Endothelial cell of umbilical vein (primary cell): ENCODE measurements at regions not wholly inside any gene's neighbourhood (a gene's known extent, or its start where the extent isn't known, plus 50 kb on each side); places are given as distances from the start of the nearest gene placed in this dataset.

ENCODE experiments used
- BruUV-seq: library from RNA; stranded (reverse); fragments of 400-500 nt; replicated peaks from 2 replicates; lab custom pipeline; 2021; lab: Mats Ljungman, UMichigan
- CTCF ChIA-PET: fragments of 300-600, 350-600 bp; sonication (Branson Sonifier 250); formaldehyde crosslinking; loops from one replicate; lab custom pipeline; 2021; ENCODE audit warnings: antibody characterized with exemption, inconsistent platforms; lab: Charles Lee
- POLR2A ChIA-PET: fragments of 300-600, 350-600 bp; sonication (Branson Sonifier 250); formaldehyde crosslinking; loops from one replicate; lab custom pipeline; 2021; ENCODE audit warnings: antibody characterized with exemption, inconsistent platforms; lab: Charles Lee
- DNase-seq: peaks from one replicate; pipeline ENCODE4 v3.0.0-alpha.2; 2011; ENCODE audit warnings: low read depth, low spot score
- FAIRE-seq: peaks from 2 replicates; lab custom pipeline; 2011; peaks lifted over from hg19 to GRCh38; lab: Jason Lieb, UNC
- H2AFZ ChIP-seq: 2 replicates; pipeline ENCODE4 v1.6.0; 2012; ENCODE audit warnings: low read depth, low read length, control low read depth, inconsistent platforms
- H3K27ac ChIP-seq: 2 replicates; pipeline ENCODE4 v1.5.1; 2011; ENCODE audit warnings: low read depth, mild to moderate bottlenecking, control low read depth, low read length, moderate library complexity; ENCODE audit not compliant: insufficient read depth
- H3K27me3 ChIP-seq, 2 experiments: 2 replicates each; pipeline versions ENCODE4 v1.6.0 to v1.6.1; 2011; ENCODE audit warnings: low read length in 2 of 2, mixed read lengths in 1 of 2; ENCODE audit not compliant: control insufficient read depth in 2 of 2, insufficient read depth in 2 of 2
- H3K36me3 ChIP-seq, 2 experiments: 2 replicates in 1 of 2; 3 replicates in 1 of 2; pipeline ENCODE4 v1.5.1; 2011; ENCODE audit warnings: low read length in 2 of 2, mild to moderate bottlenecking in 1 of 2, moderate library complexity in 1 of 2; ENCODE audit not compliant: control insufficient read depth in 2 of 2, insufficient read depth in 2 of 2; ENCODE audit errors: extremely low read depth in 1 of 2
- H3K4me1 ChIP-seq: 3 replicates; pipeline ENCODE4 v1.5.1; 2011; ENCODE audit warnings: mild to moderate bottlenecking, low read length; ENCODE audit not compliant: control insufficient read depth, insufficient read depth; ENCODE audit errors: extremely low read depth
- H3K4me2 ChIP-seq: 2 replicates; pipeline ENCODE4 v1.6.1; 2011; ENCODE audit warnings: low read length, control low read depth, mixed read lengths; ENCODE audit not compliant: insufficient read depth
- H3K4me3 ChIP-seq, 3 experiments: fragments of 200-600 bp in 1 of 3; sonication (generic), shearing (Covaris generic) in 1 of 3; replicated peaks in 1 of 3; 2 replicates each; pipeline ENCODE4 v1.5.1; 2011 to 2016; ENCODE audit warnings: control low read depth in 3 of 3, low read length in 3 of 3, mild to moderate bottlenecking in 2 of 3, inconsistent platforms in 1 of 3, low read depth in 1 of 3, moderate library complexity in 1 of 3; ENCODE audit not compliant: insufficient read depth in 1 of 3
- H3K79me2 ChIP-seq: 2 replicates; pipeline ENCODE4 v1.6.0; 2012; ENCODE audit warnings: low read length, inconsistent platforms; ENCODE audit not compliant: control insufficient read depth, insufficient read depth
- H3K9ac ChIP-seq: replicated peaks from 2 replicates; pipeline ENCODE3; 2011; ENCODE audit warnings: low read length, control low read depth; ENCODE audit not compliant: insufficient read depth; ENCODE audit errors: extremely low read depth
- H3K9me1 ChIP-seq: replicated peaks from 3 replicates; pipeline ENCODE4 v1.6.0; 2011; ENCODE audit warnings: mild to moderate bottlenecking, low read length; ENCODE audit not compliant: control insufficient read depth, insufficient read depth; ENCODE audit errors: extremely low read depth
- H3K9me3 ChIP-seq: replicated peaks from 2 replicates; pipeline ENCODE4 v1.5.1; 2012; ENCODE audit warnings: low read length, inconsistent platforms; ENCODE audit not compliant: control insufficient read depth, insufficient read depth
- H4K20me1 ChIP-seq: replicated peaks from 2 replicates; pipeline ENCODE3; 2011; ENCODE audit warnings: mild to moderate bottlenecking, low read length; ENCODE audit not compliant: control insufficient read depth, insufficient read depth; ENCODE audit errors: extremely low read depth
- EZH2 ChIP-seq: IDR thresholded peaks from 2 replicates; pipeline ENCODE4 v1.6.1; 2012; ENCODE audit warnings: borderline replicate concordance, low read depth, mild to moderate bottlenecking, moderate library complexity, low read length, inconsistent platforms; ENCODE audit not compliant: severe bottlenecking
- FOS ChIP-seq: IDR thresholded peaks from 2 replicates; pipeline ENCODE4 v1.6.1; 2011; ENCODE audit warnings: mild to moderate bottlenecking, low read length, moderate library complexity, borderline replicate concordance; ENCODE audit not compliant: insufficient read depth
- GATA2 ChIP-seq: IDR thresholded peaks from 2 replicates; pipeline ENCODE4 v1.7.0; 2011; ENCODE audit warnings: low read depth, mild to moderate bottlenecking, moderate library complexity, mixed read lengths, low read length; ENCODE audit not compliant: insufficient read length, insufficient read depth
- JUN ChIP-seq: IDR thresholded peaks from 2 replicates; pipeline ENCODE4 v1.6.1; 2011; ENCODE audit warnings: borderline replicate concordance, low read depth; ENCODE audit not compliant: insufficient read length, insufficient read depth
- MYC ChIP-seq: IDR thresholded peaks from one replicate; pipeline ENCODE4 v1.6.1; 2011; ENCODE audit warnings: mild to moderate bottlenecking, low read depth, low read length
- POLR2A ChIP-seq: IDR thresholded peaks from 2 replicates; pipeline ENCODE4 v1.6.1; 2012; ENCODE audit warnings: low read depth, mild to moderate bottlenecking, control low read depth, low read length
- POLR2AphosphoS5 ChIP-seq: IDR thresholded peaks from 2 replicates; pipeline ENCODE4 v1.6.1; 2012; ENCODE audit warnings: low read depth, mild to moderate bottlenecking, control low read depth, low read length, moderate library complexity; ENCODE audit not compliant: insufficient read depth
- dilution Hi-C: fragments of 300-500 bp; cut with MboI; formaldehyde crosslinking; loops from one replicate; pipeline ENCODE4 v1.15.0; 2019; ENCODE audit warnings: low sequenced_read_pairs; ENCODE audit not compliant: extremely low pct_ligation_motif_present
- intact Hi-C: fragments of 100-400 bp; cut with micrococcal nuclease; formaldehyde crosslinking; loops from one replicate; pipeline ENCODE4 v1.10.0; 2022
- TF ChIP-seq, protein P1 (sequence below): IDR thresholded peaks from 2 replicates; pipeline ENCODE4 v1.6.1; 2011; ENCODE audit not compliant: insufficient read depth, insufficient read length
- TF ChIP-seq, protein P2 (sequence below), 2 donors: IDR thresholded peaks; 1 replicate in 1 of 2; 2 replicates in 1 of 2; pipeline ENCODE4 v1.5.1; 2011; ENCODE audit warnings: low read length in 2 of 2, mild to moderate bottlenecking in 2 of 2, moderate library complexity in 2 of 2, control low read depth in 1 of 2, inconsistent platforms in 1 of 2, low read depth in 1 of 2; ENCODE audit not compliant: insufficient read depth in 1 of 2; ENCODE audit errors: extremely low read depth in 1 of 2

DNA sequence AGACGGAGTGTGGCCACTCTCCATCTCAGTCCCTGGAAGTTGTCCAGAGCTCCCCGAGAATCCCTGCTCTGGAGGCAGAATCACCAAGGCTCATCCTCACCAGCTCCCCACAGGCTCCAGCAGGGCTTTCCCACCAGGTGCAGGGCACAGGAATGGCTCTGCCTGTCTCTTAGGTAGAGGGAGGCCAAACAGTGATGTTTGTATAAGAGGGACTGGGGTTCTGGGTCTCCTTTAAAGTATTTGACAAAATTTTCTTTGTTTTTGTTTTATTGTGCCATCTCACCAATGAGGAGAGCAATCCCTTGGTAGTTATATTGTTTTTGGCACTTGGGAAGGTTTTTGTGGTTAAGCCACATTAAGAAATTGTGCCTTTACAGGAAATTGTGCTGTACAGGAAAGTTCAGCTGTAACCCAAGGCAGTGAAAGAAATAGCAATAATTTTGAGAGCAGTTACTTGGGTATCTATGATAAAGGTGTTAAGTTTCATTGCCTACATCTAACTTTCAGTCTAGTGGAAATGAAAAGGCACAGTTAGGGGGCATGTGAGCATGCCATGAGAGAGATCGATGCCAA, 219.3 kb upstream of the PRSS58 start:
- DNase-seq (no peak), FAIRE-seq (no peak)
- Histone ChIP-seq H3K36me3 (no peaks in the 10 kb centered on the region), H3K4me3 (no peak overlapping the region), H3K9ac (no peak overlapping the region), H3K9me3 (no peaks in the 10 kb centered on the region), H3K4me2 (no peak overlapping the region), H3K27me3 (peaks cover 0 to 10% of the 10 kb centered on the region in 2 experiments), H3K27ac (no peak overlapping the region), H4K20me1 (no peaks in the 10 kb centered on the region), H2AFZ (no peak overlapping the region), H3K9me1 (no peaks in the 10 kb centered on the region), H3K79me2 (no peaks in the 10 kb centered on the region), H3K4me1 (peaks cover 4% of the 10 kb centered on the region)
- intact Hi-C loops (no loop called here), dilution Hi-C loops (no loop called here)
- ChIA-PET POLR2A (no interaction called here), CTCF (interaction anchor here (1.0 to 3.6 kb wide), 11 partner anchors 9 to 738 kb away, joined by 3 to 33 read pairs (median 17); no protein-coding TSS in a partner anchor)
- TF ChIP-seq, protein P1, sequence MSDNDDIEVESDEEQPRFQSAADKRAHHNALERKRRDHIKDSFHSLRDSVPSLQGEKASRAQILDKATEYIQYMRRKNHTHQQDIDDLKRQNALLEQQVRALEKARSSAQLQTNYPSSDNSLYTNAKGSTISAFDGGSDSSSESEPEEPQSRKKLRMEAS = no peak
- TF ChIP-seq EZH2 = no peak
- TF ChIP-seq FOS = no peak
- TF ChIP-seq, protein P2, sequence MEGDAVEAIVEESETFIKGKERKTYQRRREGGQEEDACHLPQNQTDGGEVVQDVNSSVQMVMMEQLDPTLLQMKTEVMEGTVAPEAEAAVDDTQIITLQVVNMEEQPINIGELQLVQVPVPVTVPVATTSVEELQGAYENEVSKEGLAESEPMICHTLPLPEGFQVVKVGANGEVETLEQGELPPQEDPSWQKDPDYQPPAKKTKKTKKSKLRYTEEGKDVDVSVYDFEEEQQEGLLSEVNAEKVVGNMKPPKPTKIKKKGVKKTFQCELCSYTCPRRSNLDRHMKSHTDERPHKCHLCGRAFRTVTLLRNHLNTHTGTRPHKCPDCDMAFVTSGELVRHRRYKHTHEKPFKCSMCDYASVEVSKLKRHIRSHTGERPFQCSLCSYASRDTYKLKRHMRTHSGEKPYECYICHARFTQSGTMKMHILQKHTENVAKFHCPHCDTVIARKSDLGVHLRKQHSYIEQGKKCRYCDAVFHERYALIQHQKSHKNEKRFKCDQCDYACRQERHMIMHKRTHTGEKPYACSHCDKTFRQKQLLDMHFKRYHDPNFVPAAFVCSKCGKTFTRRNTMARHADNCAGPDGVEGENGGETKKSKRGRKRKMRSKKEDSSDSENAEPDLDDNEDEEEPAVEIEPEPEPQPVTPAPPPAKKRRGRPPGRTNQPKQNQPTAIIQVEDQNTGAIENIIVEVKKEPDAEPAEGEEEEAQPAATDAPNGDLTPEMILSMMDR (IDR thresholded peaks at IDR 0.05; ENCODE audit: extremely low read depth in 1 of 2, insufficient read depth in 1 of 2, low read depth in 1 of 2, low read length in 2 of 2) = no peak
- no peak for TF ChIP-seq JUN
- no peak for TF ChIP-seq POLR2A
- no peak for TF ChIP-seq POLR2AphosphoS5
- no peak for TF ChIP-seq GATA2
- TF ChIP-seq MYC = no peak
- BruUV-seq = no TSS peak
